Upper lobe of left lung (tissue), 4 donors: ENCODE measurements at regions not wholly inside any gene's neighbourhood (a gene's known extent, or its start where the extent isn't known, plus 50 kb on each side); places are given as distances from the start of the nearest gene placed in this dataset.

Source experiments
- EP300 ChIP-seq, 4 donors: sonication (generic); formaldehyde crosslinking; IDR thresholded peaks; one replicate each; pipeline ENCODE4 v1.5.1; 2017; ENCODE audit warnings: antibody characterized with exemption in 4 of 4, control low read depth in 2 of 4
- POLR2A ChIP-seq, 4 donors: fragments of 450-650 bp; IDR thresholded peaks; one replicate each; pipeline ENCODE4 v1.5.1; 2016 to 2017; ENCODE audit warnings: antibody characterized with exemption in 4 of 4, mild to moderate bottlenecking in 2 of 4
- POLR2AphosphoS5 ChIP-seq, 2 donors: sonication (generic); formaldehyde crosslinking; IDR thresholded peaks; one replicate each; pipeline ENCODE4 v1.5.1; 2017; ENCODE audit warnings: antibody characterized with exemption in 2 of 2
- TF ChIP-seq, protein P1 (sequence below), 6 experiments: fragments of 450-650 bp in 4 of 6; fragments of 200-600 bp in 2 of 6; sonication (generic) in 2 of 6; IDR thresholded peaks; one replicate each; pipeline ENCODE4 v1.5.1; 2016 to 2019; ENCODE audit warnings: antibody characterized with exemption in 6 of 6

GRCh38 chr5:75824323-75824722 is 107.1 kb upstream of the POC5 start:
- TF ChIP-seq, protein P1, sequence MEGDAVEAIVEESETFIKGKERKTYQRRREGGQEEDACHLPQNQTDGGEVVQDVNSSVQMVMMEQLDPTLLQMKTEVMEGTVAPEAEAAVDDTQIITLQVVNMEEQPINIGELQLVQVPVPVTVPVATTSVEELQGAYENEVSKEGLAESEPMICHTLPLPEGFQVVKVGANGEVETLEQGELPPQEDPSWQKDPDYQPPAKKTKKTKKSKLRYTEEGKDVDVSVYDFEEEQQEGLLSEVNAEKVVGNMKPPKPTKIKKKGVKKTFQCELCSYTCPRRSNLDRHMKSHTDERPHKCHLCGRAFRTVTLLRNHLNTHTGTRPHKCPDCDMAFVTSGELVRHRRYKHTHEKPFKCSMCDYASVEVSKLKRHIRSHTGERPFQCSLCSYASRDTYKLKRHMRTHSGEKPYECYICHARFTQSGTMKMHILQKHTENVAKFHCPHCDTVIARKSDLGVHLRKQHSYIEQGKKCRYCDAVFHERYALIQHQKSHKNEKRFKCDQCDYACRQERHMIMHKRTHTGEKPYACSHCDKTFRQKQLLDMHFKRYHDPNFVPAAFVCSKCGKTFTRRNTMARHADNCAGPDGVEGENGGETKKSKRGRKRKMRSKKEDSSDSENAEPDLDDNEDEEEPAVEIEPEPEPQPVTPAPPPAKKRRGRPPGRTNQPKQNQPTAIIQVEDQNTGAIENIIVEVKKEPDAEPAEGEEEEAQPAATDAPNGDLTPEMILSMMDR (IDR thresholded peaks at IDR 0.05) = no peak
- TF ChIP-seq POLR2A (IDR thresholded peaks at IDR 0.05) (no peak), POLR2AphosphoS5 (IDR thresholded peaks at IDR 0.05) (no peak), EP300 (IDR thresholded peaks at IDR 0.05) (no peak)
